Right lobe of liver (tissue), 4 donors: ENCODE measurements at regions not wholly inside any gene's neighbourhood (a gene's known extent, or its start where the extent isn't known, plus 50 kb on each side); places are given as distances from the start of the nearest gene placed in this dataset.

ENCODE experiments used
- CTCF ChIP-seq, 4 donors: fragments of 200-600 bp in 3 of 4; fragments of 450-650 bp in 1 of 4; IDR thresholded peaks; one replicate each; pipeline versions ENCODE4 v1.5.1 to v1.8.0; 2016 to 2022; ENCODE audit warnings: antibody characterized with exemption in 4 of 4, mild to moderate bottlenecking in 2 of 4
- POLR2A ChIP-seq: fragments of 450-650 bp; IDR thresholded peaks from one replicate; pipeline ENCODE4 v1.6.1; 2017; ENCODE audit warnings: antibody characterized with exemption, mild to moderate bottlenecking
- donor health status: DM: no; HTN: no; CAD: no.
- donor health status: DM: no; HTN: no; CAD: no.
- donor health status: DM: no; HTN: yes; CAD: no.

GRCh38 chr6:115839583-115840181 is 221.0 kb downstream of the FRK start:
- TF ChIP-seq CTCF (IDR thresholded peaks at IDR 0.05) (no peak), POLR2A (no peak)
